HG03442 (cell line): ENCODE measurements at regions not wholly inside any gene's neighbourhood (a gene's known extent, or its start where the extent isn't known, plus 50 kb on each side); places are given as distances from the start of the nearest gene placed in this dataset.

Source experiments
- ATAC-seq: cut with Tn5 transposase; IDR thresholded peaks from one replicate; pipeline ENCODE4 v1.9.1; 2021; ENCODE audit warnings: mild to moderate bottlenecking, moderate library complexity; ENCODE audit not compliant: unreplicated experiment

- ATAC-seq: no peak
Measured at GRCh38 chr1:209231476-209232156, 351.9 kb upstream of the CAMK1G start.

GRCh38 chr1:209232197-209232596 lies 351.3 kb upstream of the CAMK1G start:
- no peak for ATAC-seq

GRCh38 chr1:209232759-209233158 lies 350.8 kb upstream of the CAMK1G start:
- no peak for ATAC-seq

GRCh38 chr1:209235166-209235565 lies 348.3 kb upstream of the CAMK1G start:
- no peak for ATAC-seq

- no peak for ATAC-seq
Measured at GRCh38 chr1:209238356-209238755, 345.2 kb upstream of the CAMK1G start.

GRCh38 chr1:209240351-209240750 lies 343.2 kb upstream of the CAMK1G start:
- ATAC-seq: no peak

- no peak for ATAC-seq
Measured at GRCh38 chr1:209241487-209241886, 342.0 kb upstream of the CAMK1G start.

GRCh38 chr1:209248649-209249279 lies 334.8 kb upstream of the CAMK1G start:
- peak; percentile 84 for ATAC-seq

- no peak for ATAC-seq
Measured at GRCh38 chr1:209249280-209249670, 334.2 kb upstream of the CAMK1G start.

- no peak for ATAC-seq
Measured at GRCh38 chr1:209249785-209250440, 333.6 kb upstream of the CAMK1G start.

GRCh38 chr1:209250861-209251636 lies 332.5 kb upstream of the CAMK1G start:
- no peak for ATAC-seq

- no peak for ATAC-seq
Measured at GRCh38 chr1:209256766-209257350, 326.7 kb upstream of the CAMK1G start.

- no peak for ATAC-seq
Measured at GRCh38 chr1:209257454-209257853, 326.1 kb upstream of the CAMK1G start.

GRCh38 chr1:209260136-209260535 lies 323.4 kb upstream of the CAMK1G start:
- no peak for ATAC-seq

- no peak for ATAC-seq
Measured at GRCh38 chr1:209262631-209263030, 320.9 kb upstream of the CAMK1G start.

- no peak for ATAC-seq
Measured at GRCh38 chr1:209265301-209265700, 318.2 kb upstream of the CAMK1G start.

GRCh38 chr1:209266590-209267205 lies 316.8 kb upstream of the CAMK1G start:
- ATAC-seq: no peak

- ATAC-seq: no peak
Measured at GRCh38 chr1:209267968-209268367, 315.5 kb upstream of the CAMK1G start.

- no peak for ATAC-seq
Measured at GRCh38 chr1:209268479-209268878, 315.0 kb upstream of the CAMK1G start.

GRCh38 chr1:209276321-209276720 lies 307.2 kb upstream of the CAMK1G start:
- no peak for ATAC-seq

GRCh38 chr1:209277662-209278061 lies 305.9 kb upstream of the CAMK1G start:
- ATAC-seq: no peak
